Iris pigment epithelial cell (primary cell): ENCODE measurements at regions not wholly inside any gene's neighbourhood (a gene's known extent, or its start where the extent isn't known, plus 50 kb on each side); places are given as distances from the start of the nearest gene placed in this dataset.

Experiments
- DNase-seq: peaks from one replicate; pipeline ENCODE4 v3.0.0-alpha.2; 2011; ENCODE audit warnings: low read depth

GRCh38 chr1:207971331-207972219 is 60.6 kb upstream of the CD34 start:
- no peak for DNase-seq

- peak; percentile 37 for DNase-seq
These were observed 59.7 kb upstream of the CD34 start for GRCh38 chr1:207970329-207971233.

- DNase-seq = no peak
These were observed 58.6 kb upstream of the CD34 start for GRCh38 chr1:207969528-207969927.

GRCh38 chr1:207968521-207969009 is 57.6 kb upstream of the CD34 start:
- peak; percentile 57 for DNase-seq

GRCh38 chr1:207967703-207968102 is 56.8 kb upstream of the CD34 start:
- no peak for DNase-seq

- no peak for DNase-seq
These were observed 55.6 kb upstream of the CD34 start for GRCh38 chr1:207966521-207966920.

- DNase-seq = peak; percentile 5
These were observed 54.8 kb upstream of the CD34 start for GRCh38 chr1:207965392-207966387.

GRCh38 chr1:207964195-207964966 is 53.5 kb upstream of the CD34 start:
- peak; percentile 68 for DNase-seq

GRCh38 chr1:207963427-207964194 is 52.7 kb upstream of the CD34 start:
- DNase-seq = peak; percentile 74

GRCh38 chr1:207962716-207963426 is 51.9 kb upstream of the CD34 start:
- peak; percentile 37 for DNase-seq
